ENCODE measurements at regions not wholly inside any gene's neighbourhood (a gene's known extent, or its start where the extent isn't known, plus 50 kb on each side); places are given as distances from the start of the nearest gene placed in this dataset.
"Not testable (repeated sequence)": the region's sequence is repeated elsewhere in the genome, so short reads cannot be mapped to it uniquely, and the experiment has no call there.

- no peaks in the 10 kb centered on the region for H3K27me3 ChIP-seq (ENCODE audit: control insufficient read depth in 1 of 2, insufficient read depth in 2 of 2, low read length in 2 of 2)
- H3K9me3 ChIP-seq (ENCODE audit: control insufficient read depth in 2 of 2, insufficient read depth in 1 of 2, low read depth in 1 of 2, low read length in 1 of 2), result no peaks in the 10 kb centered on the region
- H3K27ac ChIP-seq (ENCODE audit: low read depth in 2 of 2, low read length in 1 of 2), result no peak overlapping the region
- no peaks in the 10 kb centered on the region for H3K4me1 ChIP-seq (ENCODE audit: control insufficient read depth in 2 of 2, insufficient read depth in 2 of 2, low read length in 1 of 2)
- no peak overlapping the region for H3K4me3 ChIP-seq (ENCODE audit: low read depth in 1 of 2, low read length in 2 of 2)
- no peaks in the 10 kb centered on the region for H3K36me3 ChIP-seq (ENCODE audit: control insufficient read depth in 2 of 2, insufficient read depth in 2 of 2, low read length in 1 of 2)
- WGBS, 2 donors, result 82 to 83% methylated on average over 7 of the region's 7 CpGs
Measured at GRCh38 chr2:84236288-84236687, 222.8 kb downstream of the SUCLG1 start.

GRCh38 chr2:84234103-84234502 is 225.0 kb downstream of the SUCLG1 start:
- Histone ChIP-seq H3K4me1 (ENCODE audit: control insufficient read depth in 2 of 2, insufficient read depth in 2 of 2, low read length in 1 of 2) (no peaks in the 10 kb centered on the region), H3K27ac (ENCODE audit: low read depth in 2 of 2, low read length in 1 of 2) (no peak overlapping the region)
- WGBS, 2 donors, result 72% methylated on average over 6 of the region's 6 CpGs

GRCh38 chr2:84231478-84231877 is 227.6 kb downstream of the SUCLG1 start:
- WGBS, 2 donors, result 88% methylated on average over 1 of the region's 1 CpG
- Histone ChIP-seq H3K4me3 (ENCODE audit: low read depth in 1 of 2, low read length in 2 of 2) (no peak overlapping the region), H3K4me1 (ENCODE audit: control insufficient read depth in 2 of 2, insufficient read depth in 2 of 2, low read length in 1 of 2) (no peaks in the 10 kb centered on the region), H3K9me3 (ENCODE audit: control insufficient read depth in 2 of 2, insufficient read depth in 1 of 2, low read depth in 1 of 2, low read length in 1 of 2) (no peaks in the 10 kb centered on the region), H3K36me3 (ENCODE audit: control insufficient read depth in 2 of 2, insufficient read depth in 2 of 2, low read length in 1 of 2) (no peaks in the 10 kb centered on the region), H3K27ac (ENCODE audit: low read depth in 2 of 2, low read length in 1 of 2) (no peak overlapping the region), H3K27me3 (ENCODE audit: control insufficient read depth in 1 of 2, insufficient read depth in 2 of 2, low read length in 2 of 2) (no peaks in the 10 kb centered on the region)

More at GRCh38 chr2:84234103-84234502, 225.0 kb downstream of the SUCLG1 start:
- Histone ChIP-seq H3K9me3 (ENCODE audit: control insufficient read depth in 2 of 2, insufficient read depth in 1 of 2, low read depth in 1 of 2, low read length in 1 of 2) (no peaks in the 10 kb centered on the region), H3K4me3 (ENCODE audit: low read depth in 1 of 2, low read length in 2 of 2) (no peak overlapping the region), H3K36me3 (ENCODE audit: control insufficient read depth in 2 of 2, insufficient read depth in 2 of 2, low read length in 1 of 2) (no peaks in the 10 kb centered on the region), H3K27me3 (ENCODE audit: control insufficient read depth in 1 of 2, insufficient read depth in 2 of 2, low read length in 2 of 2) (no peaks in the 10 kb centered on the region)

GRCh38 chr2:84224121-84224520 is 235.0 kb downstream of the SUCLG1 start:
- no peak overlapping the region for H3K4me3 ChIP-seq (ENCODE audit: low read depth in 1 of 2, low read length in 2 of 2)
- H3K27me3 ChIP-seq (ENCODE audit: control insufficient read depth in 1 of 2, insufficient read depth in 2 of 2, low read length in 2 of 2), result no peaks in the 10 kb centered on the region
- H3K4me1 ChIP-seq (ENCODE audit: control insufficient read depth in 2 of 2, insufficient read depth in 2 of 2, low read length in 1 of 2), result no peaks in the 10 kb centered on the region
- H3K36me3 ChIP-seq (ENCODE audit: control insufficient read depth in 2 of 2, insufficient read depth in 2 of 2, low read length in 1 of 2), result no peaks in the 10 kb centered on the region
- H3K9me3 ChIP-seq (ENCODE audit: control insufficient read depth in 2 of 2, insufficient read depth in 1 of 2, low read depth in 1 of 2, low read length in 1 of 2), result no peaks in the 10 kb centered on the region
- H3K27ac ChIP-seq (ENCODE audit: low read depth in 2 of 2, low read length in 1 of 2), result no peak overlapping the region

GRCh38 chr2:84223191-84223590 is 235.9 kb downstream of the SUCLG1 start:
- H3K27me3 ChIP-seq (ENCODE audit: control insufficient read depth in 1 of 2, insufficient read depth in 2 of 2, low read length in 2 of 2), result no peaks in the 10 kb centered on the region
- H3K36me3 ChIP-seq (ENCODE audit: control insufficient read depth in 2 of 2, insufficient read depth in 2 of 2, low read length in 1 of 2), result no peaks in the 10 kb centered on the region
- H3K4me3 ChIP-seq (ENCODE audit: low read depth in 1 of 2, low read length in 2 of 2), result no peak overlapping the region
- 58 to 76% methylated on average over 2 of the region's 2 CpGs for WGBS, 2 donors
- H3K9me3 ChIP-seq (ENCODE audit: control insufficient read depth in 2 of 2, insufficient read depth in 1 of 2, low read depth in 1 of 2, low read length in 1 of 2), result no peaks in the 10 kb centered on the region
- H3K27ac ChIP-seq (ENCODE audit: low read depth in 2 of 2, low read length in 1 of 2), result no peak overlapping the region
- H3K4me1 ChIP-seq (ENCODE audit: control insufficient read depth in 2 of 2, insufficient read depth in 2 of 2, low read length in 1 of 2), result no peaks in the 10 kb centered on the region

- not testable (repeated sequence) for H3K4me3 ChIP-seq (ENCODE audit: low read depth in 1 of 2, low read length in 2 of 2); H3K36me3 ChIP-seq (ENCODE audit: control insufficient read depth in 2 of 2, insufficient read depth in 2 of 2, low read length in 1 of 2); H3K9me3 ChIP-seq (ENCODE audit: control insufficient read depth in 2 of 2, insufficient read depth in 1 of 2, low read depth in 1 of 2, low read length in 1 of 2); H3K27ac ChIP-seq (ENCODE audit: low read depth in 2 of 2, low read length in 1 of 2); H3K27me3 ChIP-seq (ENCODE audit: control insufficient read depth in 1 of 2, insufficient read depth in 2 of 2, low read length in 2 of 2); H3K4me1 ChIP-seq (ENCODE audit: control insufficient read depth in 2 of 2, insufficient read depth in 2 of 2, low read length in 1 of 2)
- WGBS, 2 donors, result 83 to 92% methylated on average over 2 of the region's 2 CpGs
Measured at GRCh38 chr2:84221102-84221501, 238.0 kb downstream of the SUCLG1 start.

GRCh38 chr2:84217456-84217855 is 241.6 kb downstream of the SUCLG1 start:
- Histone ChIP-seq H3K4me1 (ENCODE audit: control insufficient read depth in 2 of 2, insufficient read depth in 2 of 2, low read length in 1 of 2) (no peaks in the 10 kb centered on the region), H3K4me3 (ENCODE audit: low read depth in 1 of 2, low read length in 2 of 2) (no peak overlapping the region), H3K9me3 (ENCODE audit: control insufficient read depth in 2 of 2, insufficient read depth in 1 of 2, low read depth in 1 of 2, low read length in 1 of 2) (no peaks in the 10 kb centered on the region), H3K36me3 (ENCODE audit: control insufficient read depth in 2 of 2, insufficient read depth in 2 of 2, low read length in 1 of 2) (no peaks in the 10 kb centered on the region), H3K27ac (ENCODE audit: low read depth in 2 of 2, low read length in 1 of 2) (no peak overlapping the region), H3K27me3 (ENCODE audit: control insufficient read depth in 1 of 2, insufficient read depth in 2 of 2, low read length in 2 of 2) (no peaks in the 10 kb centered on the region)
- 87 to 88% methylated on average over 7 of the region's 7 CpGs for WGBS, 2 donors

GRCh38 chr2:84214455-84214854 is 244.6 kb downstream of the SUCLG1 start:
- 56 to 60% methylated on average over 3 of the region's 3 CpGs for WGBS, 2 donors
- Histone ChIP-seq H3K27ac (ENCODE audit: low read depth in 2 of 2, low read length in 1 of 2) (no peak overlapping the region), H3K4me1 (ENCODE audit: control insufficient read depth in 2 of 2, insufficient read depth in 2 of 2, low read length in 1 of 2) (no peaks in the 10 kb centered on the region), H3K9me3 (ENCODE audit: control insufficient read depth in 2 of 2, insufficient read depth in 1 of 2, low read depth in 1 of 2, low read length in 1 of 2) (no peaks in the 10 kb centered on the region), H3K27me3 (ENCODE audit: control insufficient read depth in 1 of 2, insufficient read depth in 2 of 2, low read length in 2 of 2) (no peaks in the 10 kb centered on the region), H3K36me3 (ENCODE audit: control insufficient read depth in 2 of 2, insufficient read depth in 2 of 2, low read length in 1 of 2) (no peaks in the 10 kb centered on the region), H3K4me3 (ENCODE audit: low read depth in 1 of 2, low read length in 2 of 2) (no peak overlapping the region)

- Histone ChIP-seq H3K36me3 (ENCODE audit: control insufficient read depth in 2 of 2, insufficient read depth in 2 of 2, low read length in 1 of 2) (no peaks in the 10 kb centered on the region), H3K9me3 (ENCODE audit: control insufficient read depth in 2 of 2, insufficient read depth in 1 of 2, low read depth in 1 of 2, low read length in 1 of 2) (no peaks in the 10 kb centered on the region), H3K4me3 (ENCODE audit: low read depth in 1 of 2, low read length in 2 of 2) (no peak overlapping the region), H3K27me3 (ENCODE audit: control insufficient read depth in 1 of 2, insufficient read depth in 2 of 2, low read length in 2 of 2) (no peaks in the 10 kb centered on the region), H3K4me1 (ENCODE audit: control insufficient read depth in 2 of 2, insufficient read depth in 2 of 2, low read length in 1 of 2) (no peaks in the 10 kb centered on the region), H3K27ac (ENCODE audit: low read depth in 2 of 2, low read length in 1 of 2) (no peak overlapping the region)
- 66 to 75% methylated on average over 5 of the region's 5 CpGs for WGBS, 2 donors
Measured at GRCh38 chr2:84212611-84213314, 246.3 kb downstream of the SUCLG1 start.

GRCh38 chr2:84209941-84210340 is 249.1 kb downstream of the SUCLG1 start:
- Histone ChIP-seq H3K27ac (ENCODE audit: low read depth in 2 of 2, low read length in 1 of 2) (no peak overlapping the region), H3K4me3 (ENCODE audit: low read depth in 1 of 2, low read length in 2 of 2) (no peak overlapping the region), H3K4me1 (ENCODE audit: control insufficient read depth in 2 of 2, insufficient read depth in 2 of 2, low read length in 1 of 2) (no peaks in the 10 kb centered on the region), H3K27me3 (ENCODE audit: control insufficient read depth in 1 of 2, insufficient read depth in 2 of 2, low read length in 2 of 2) (no peaks in the 10 kb centered on the region), H3K9me3 (ENCODE audit: control insufficient read depth in 2 of 2, insufficient read depth in 1 of 2, low read depth in 1 of 2, low read length in 1 of 2) (no peaks in the 10 kb centered on the region), H3K36me3 (ENCODE audit: control insufficient read depth in 2 of 2, insufficient read depth in 2 of 2, low read length in 1 of 2) (no peaks in the 10 kb centered on the region)
- 56 to 62% methylated on average over 7 of the region's 7 CpGs for WGBS, 2 donors

Measured in esophagus (tissue), 2 donors.